ENCODE measurements at regions not wholly inside any gene's neighbourhood (a gene's known extent, or its start where the extent isn't known, plus 50 kb on each side); places are given as distances from the start of the nearest gene placed in this dataset.

GRCh38 chr5:173785866-173786265, 102.3 kb upstream of the CPEB4 start:
- no peak for TF ChIP-seq YY1 (IDR thresholded peaks at IDR 0.05; ENCODE audit: low read depth)
- TF ChIP-seq MAX (IDR thresholded peaks at IDR 0.05), result no peak
- TF ChIP-seq EGR1 (IDR thresholded peaks at IDR 0.05), result no peak
- no peak for TF ChIP-seq CREB1 (IDR thresholded peaks at IDR 0.05; ENCODE audit: low read depth)
- no peak for TF ChIP-seq ZBTB7A (IDR thresholded peaks at IDR 0.05; ENCODE audit: low read depth)
- no peak for TF ChIP-seq TAF1 (IDR thresholded peaks at IDR 0.05; ENCODE audit: low read depth)
- TF ChIP-seq USF1 (IDR thresholded peaks at IDR 0.05), result no peak
- TF ChIP-seq RAD21 (IDR thresholded peaks at IDR 0.05; ENCODE audit: low read depth), result no peak
- no peak for TF ChIP-seq REST (IDR thresholded peaks at IDR 0.05; ENCODE audit: low read depth)
- TF ChIP-seq NFIC (IDR thresholded peaks at IDR 0.05), result no peak
- no peak for TF ChIP-seq EP300 (IDR thresholded peaks at IDR 0.05; ENCODE audit: borderline replicate concordance)
- TF ChIP-seq TCF12 (IDR thresholded peaks at IDR 0.05; ENCODE audit: low read depth), result no peak
- TF ChIP-seq FOXM1 (IDR thresholded peaks at IDR 0.05; ENCODE audit: borderline replicate concordance, low read depth), result no peak
- no peak for TF ChIP-seq CEBPB (IDR thresholded peaks at IDR 0.05)

GRCh38 chr5:173786286-173787187, 101.6 kb upstream of the CPEB4 start:
- no peak for TF ChIP-seq REST (IDR thresholded peaks at IDR 0.05; ENCODE audit: low read depth)
- TF ChIP-seq EGR1 (IDR thresholded peaks at IDR 0.05), result no peak
- no peak for TF ChIP-seq CREB1 (IDR thresholded peaks at IDR 0.05; ENCODE audit: low read depth)
- no peak for TF ChIP-seq TCF12 (IDR thresholded peaks at IDR 0.05; ENCODE audit: low read depth)
- no peak for TF ChIP-seq YY1 (IDR thresholded peaks at IDR 0.05; ENCODE audit: low read depth)
- TF ChIP-seq MAX (IDR thresholded peaks at IDR 0.05), result no peak
- TF ChIP-seq EP300 (IDR thresholded peaks at IDR 0.05; ENCODE audit: borderline replicate concordance), result no peak
- TF ChIP-seq TAF1 (IDR thresholded peaks at IDR 0.05; ENCODE audit: low read depth), result no peak
- no peak for TF ChIP-seq CEBPB (IDR thresholded peaks at IDR 0.05)
- TF ChIP-seq NFIC (IDR thresholded peaks at IDR 0.05), result no peak
- TF ChIP-seq USF1 (IDR thresholded peaks at IDR 0.05), result no peak

GRCh38 chr5:173789031-173789920, 98.9 kb upstream of the CPEB4 start:
- no peak for TF ChIP-seq ZBTB7A (IDR thresholded peaks at IDR 0.05; ENCODE audit: low read depth)

GRCh38 chr5:173790177-173790719, 97.9 kb upstream of the CPEB4 start:
- TF ChIP-seq EP300 (IDR thresholded peaks at IDR 0.05; ENCODE audit: borderline replicate concordance) (no peak), TCF12 (IDR thresholded peaks at IDR 0.05; ENCODE audit: low read depth) (no peak), TEAD4 (IDR thresholded peaks at IDR 0.05) (no peak), FOXM1 (IDR thresholded peaks at IDR 0.05; ENCODE audit: borderline replicate concordance, low read depth) (no peak), REST (IDR thresholded peaks at IDR 0.05; ENCODE audit: low read depth) (no peak)
